HG02763 (cell line): ENCODE measurements at regions not wholly inside any gene's neighbourhood (a gene's known extent, or its start where the extent isn't known, plus 50 kb on each side); places are given as distances from the start of the nearest gene placed in this dataset.
"Not testable (repeated sequence)": the region's sequence is repeated elsewhere in the genome, so short reads cannot be mapped to it uniquely, and the experiment has no call there.

ENCODE experiments used
- ATAC-seq: cut with Tn5 transposase; IDR thresholded peaks from one replicate; pipeline ENCODE4 v1.9.1; 2021; ENCODE audit warnings: mild to moderate bottlenecking, moderate library complexity; ENCODE audit not compliant: unreplicated experiment

DNA sequence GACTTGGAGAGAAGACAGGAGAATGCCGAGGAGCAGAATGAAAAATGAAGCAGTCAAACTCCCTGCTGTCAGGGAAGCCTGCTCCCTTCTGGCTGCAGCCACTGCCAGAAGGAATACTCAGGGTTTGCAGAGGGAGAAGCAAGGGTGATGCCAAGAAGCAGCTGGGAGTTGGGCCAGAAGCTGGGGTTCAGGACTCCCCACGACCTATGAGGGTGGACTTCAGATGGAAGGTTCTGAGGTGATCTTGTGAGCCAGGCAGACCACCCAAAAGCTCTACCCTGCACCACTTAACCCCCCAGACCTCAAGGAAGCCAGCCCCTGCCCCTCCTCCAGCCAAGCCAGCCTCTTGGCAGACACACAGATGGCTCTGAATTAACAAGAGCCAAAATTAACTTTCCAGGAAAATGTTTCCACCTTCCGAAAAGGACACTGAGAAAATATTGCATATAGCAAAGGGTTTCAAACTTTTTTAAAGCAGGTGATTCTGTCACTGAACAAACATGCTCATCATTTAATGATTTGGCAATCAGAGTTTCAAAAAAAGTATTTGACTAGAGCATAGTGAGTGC lies 126.0 kb upstream of the ERCC4 start:
- ATAC-seq = no peak

DNA sequence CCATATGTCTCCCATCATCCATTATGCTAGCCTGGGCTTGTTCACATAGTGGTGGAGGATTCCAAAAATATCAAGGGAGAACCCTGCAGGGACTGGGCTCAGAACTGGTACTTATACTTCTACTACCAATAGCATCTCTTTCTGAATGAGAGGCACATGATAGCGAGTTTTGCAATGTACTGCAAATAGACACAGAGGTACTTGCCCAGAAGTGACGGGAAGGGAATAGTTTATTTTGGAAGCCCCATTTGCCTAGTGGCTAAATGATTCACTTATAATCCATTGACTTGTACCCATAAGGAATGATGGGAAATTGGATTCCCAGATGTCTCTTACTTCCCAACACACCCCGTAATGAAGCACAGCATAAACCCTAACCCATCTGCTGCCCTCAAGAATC lies 124.8 kb upstream of the ERCC4 start:
- ATAC-seq = no peak

DNA sequence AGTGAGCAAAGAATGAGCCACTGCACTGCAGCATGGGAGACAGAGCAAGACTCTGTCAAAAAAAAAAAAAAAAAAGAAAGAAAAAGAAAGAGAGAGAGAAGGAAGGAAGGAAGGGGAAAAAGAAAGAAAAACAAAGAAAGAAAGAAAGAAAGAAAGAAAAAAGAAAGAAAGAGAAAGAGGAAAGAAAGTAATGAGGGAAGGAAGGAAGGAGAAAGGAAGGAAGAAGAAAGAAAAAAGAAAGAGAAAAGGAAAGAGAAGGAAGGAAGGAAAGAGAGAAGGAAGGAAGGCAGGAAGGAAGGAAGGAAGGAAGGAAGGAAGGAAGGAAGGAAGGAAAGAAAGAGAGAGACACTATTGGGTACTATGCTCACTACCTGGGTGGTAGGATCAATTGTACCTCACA lies 122.2 kb upstream of the ERCC4 start:
- no peak for ATAC-seq

DNA sequence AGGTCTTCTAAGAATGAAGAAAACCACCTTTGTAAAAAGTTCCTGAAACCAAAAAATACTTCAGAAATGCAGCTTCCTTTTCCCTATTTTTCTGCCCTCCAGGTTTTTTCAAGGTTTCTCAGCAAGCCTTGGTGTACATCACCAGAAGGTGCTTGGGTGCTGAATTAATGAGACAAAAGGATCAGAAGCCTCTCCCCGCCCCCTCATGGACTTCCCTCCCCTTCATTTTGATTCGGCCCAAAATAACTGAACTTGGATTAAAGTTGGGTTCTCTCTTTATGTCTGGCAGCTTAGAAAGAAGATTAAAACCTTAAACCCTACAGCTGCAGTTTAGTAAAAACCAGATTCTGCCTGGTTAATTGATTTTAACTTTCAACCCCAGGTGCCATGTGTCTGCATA lies 121.7 kb upstream of the ERCC4 start:
- no peak for ATAC-seq

DNA sequence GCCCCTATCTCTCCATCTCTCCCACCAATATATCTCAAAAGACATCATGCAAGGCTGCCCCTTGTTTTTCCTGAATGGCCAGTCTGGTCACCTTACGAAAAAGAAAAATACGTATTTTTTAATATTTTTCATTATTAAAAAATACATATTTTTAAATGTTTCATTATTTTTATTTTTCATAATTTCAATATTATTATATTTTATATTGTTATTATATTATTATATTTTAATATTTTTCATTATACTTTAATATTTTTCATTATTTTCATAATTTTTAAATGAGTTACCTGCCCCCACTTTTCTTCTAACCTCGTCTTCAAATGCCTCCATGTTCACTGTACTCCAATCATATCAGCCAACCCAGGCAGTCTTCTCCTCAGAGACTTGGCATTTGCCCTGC lies 116.0 kb upstream of the ERCC4 start:
- ATAC-seq = no peak

DNA sequence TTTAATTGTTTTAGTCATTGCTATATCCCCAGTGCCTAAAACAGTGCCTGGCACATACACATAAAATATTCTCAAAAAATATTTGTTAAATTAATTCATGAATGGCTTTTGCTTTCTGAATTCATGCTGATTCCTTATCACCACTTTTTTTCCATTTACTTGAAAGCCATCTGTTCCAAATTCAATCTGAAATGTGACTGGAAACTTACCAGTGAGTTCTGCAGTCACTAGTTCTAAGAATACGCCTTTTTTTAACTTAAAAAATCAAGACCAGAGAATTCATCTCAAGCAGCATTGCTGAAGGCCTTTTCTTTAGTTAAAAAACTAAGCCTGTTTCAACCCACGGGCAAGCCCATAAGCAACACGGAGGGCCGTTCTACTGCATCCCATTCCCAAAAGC lies 114.0 kb upstream of the ERCC4 start:
- no peak for ATAC-seq

DNA sequence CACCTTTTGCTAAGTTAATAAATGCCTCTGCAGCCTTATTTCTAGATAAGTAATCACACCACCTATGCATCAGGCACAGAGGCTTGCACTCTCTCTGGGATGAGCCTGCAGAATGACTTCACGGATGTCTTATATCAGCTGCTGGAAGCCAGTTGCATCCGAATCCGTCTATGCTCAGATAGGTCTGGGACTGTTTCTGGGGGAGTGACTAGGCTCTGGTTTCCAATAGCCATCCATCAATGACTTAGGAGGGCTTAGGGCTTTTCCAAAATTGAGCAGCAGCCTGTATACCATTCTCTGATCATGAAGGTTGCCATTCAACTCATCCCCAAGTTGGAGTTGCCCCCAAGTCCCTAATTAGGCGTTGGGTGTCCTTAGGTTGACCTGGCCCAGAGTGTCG lies 113.3 kb upstream of the ERCC4 start:
- no peak for ATAC-seq

DNA sequence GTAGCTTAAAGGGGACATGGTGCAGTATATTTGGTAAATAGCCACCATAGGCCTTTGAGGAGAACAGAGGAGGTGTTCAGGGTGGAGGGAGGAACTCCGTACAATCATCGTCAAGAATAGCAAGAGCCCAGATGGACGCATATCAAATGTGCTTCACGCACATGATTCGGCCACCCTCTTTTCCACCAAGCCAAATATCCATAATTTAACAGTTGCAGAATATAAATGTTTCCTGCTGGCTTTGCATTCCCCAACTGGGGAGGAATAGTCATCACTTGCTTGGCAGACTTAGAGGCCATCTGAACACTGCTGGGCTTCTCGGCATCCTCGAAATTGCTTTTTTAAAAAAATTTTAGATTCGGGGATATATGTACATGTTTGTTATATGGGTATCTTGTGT lies 111.9 kb upstream of the ERCC4 start:
- no peak for ATAC-seq

DNA sequence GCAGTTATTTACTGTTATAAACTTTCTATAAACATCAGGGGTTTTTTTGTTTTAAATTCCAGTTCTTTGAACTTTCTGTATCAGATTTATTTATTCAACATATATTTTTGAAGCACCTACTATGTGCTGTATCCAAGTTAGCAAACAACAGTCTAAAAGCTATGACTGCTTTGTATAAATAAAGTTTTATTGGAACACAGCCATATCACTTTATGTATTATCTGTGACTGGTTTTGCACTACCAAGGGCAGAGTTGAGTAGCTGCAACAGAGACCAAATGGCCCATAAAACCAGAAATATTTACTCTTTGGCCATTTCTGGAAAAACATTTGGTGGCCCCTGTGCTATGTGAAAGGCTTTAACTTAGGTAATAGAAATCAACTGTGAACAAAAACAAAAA lies 110.2 kb upstream of the ERCC4 start:
- ATAC-seq = no peak

DNA sequence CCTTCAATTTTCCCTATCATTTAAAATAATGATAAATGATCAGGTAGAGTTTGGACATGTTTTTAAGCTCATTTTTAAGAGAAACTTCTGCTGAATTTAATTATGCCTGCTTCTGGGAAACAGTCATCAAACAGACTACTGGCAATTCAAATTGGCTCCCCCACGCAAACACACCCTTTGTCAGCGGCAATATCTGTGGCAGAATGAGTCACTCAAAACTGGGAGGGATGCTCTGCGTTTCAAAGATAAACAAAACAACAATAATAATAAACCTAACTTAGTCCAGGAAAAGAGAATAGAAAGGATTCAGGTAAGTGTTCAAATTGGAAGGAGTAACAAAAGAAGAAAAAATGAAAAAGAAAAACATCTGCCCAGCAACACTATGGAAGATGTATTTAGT lies 108.1 kb upstream of the ERCC4 start:
- ATAC-seq = no peak

DNA sequence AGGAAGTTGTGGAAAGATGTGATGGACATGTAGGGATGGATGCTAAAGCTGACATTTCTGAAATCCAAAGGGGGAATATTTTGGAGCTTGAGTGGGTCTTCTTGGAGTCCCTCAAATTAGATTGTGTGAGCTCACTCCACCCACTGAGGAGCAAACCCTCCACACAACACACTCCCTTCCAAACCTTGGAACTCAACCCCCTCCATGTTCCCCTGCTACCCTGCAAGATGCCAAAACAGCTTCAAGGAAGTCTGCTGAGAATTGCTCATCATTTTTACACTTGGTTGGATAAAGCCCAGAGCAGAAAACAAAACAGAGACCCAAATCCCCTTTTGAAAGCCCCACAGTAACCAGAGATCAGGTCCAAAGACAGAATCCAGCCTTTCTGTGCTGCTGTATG lies 103.3 kb upstream of the ERCC4 start:
- no peak for ATAC-seq

DNA sequence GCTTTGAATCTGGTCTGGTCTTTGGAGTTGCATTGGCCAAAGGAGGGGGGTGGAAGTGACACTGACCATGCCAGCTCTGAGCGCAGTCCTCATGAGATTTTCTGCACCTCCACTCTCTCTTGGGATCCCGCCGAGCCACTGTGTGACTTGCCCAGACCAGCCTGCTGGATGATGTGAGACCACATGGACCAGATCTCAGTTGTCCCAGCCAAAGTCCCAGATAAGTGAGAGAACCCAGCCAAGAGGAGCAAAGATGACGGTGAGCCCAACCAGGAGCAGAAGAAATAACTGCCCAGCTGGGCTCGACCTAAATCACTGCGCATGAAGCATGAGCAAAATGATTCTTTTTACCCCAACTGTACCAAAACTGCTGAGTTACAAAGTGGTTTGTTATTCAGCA lies 96.5 kb upstream of the ERCC4 start:
- no peak for ATAC-seq

DNA sequence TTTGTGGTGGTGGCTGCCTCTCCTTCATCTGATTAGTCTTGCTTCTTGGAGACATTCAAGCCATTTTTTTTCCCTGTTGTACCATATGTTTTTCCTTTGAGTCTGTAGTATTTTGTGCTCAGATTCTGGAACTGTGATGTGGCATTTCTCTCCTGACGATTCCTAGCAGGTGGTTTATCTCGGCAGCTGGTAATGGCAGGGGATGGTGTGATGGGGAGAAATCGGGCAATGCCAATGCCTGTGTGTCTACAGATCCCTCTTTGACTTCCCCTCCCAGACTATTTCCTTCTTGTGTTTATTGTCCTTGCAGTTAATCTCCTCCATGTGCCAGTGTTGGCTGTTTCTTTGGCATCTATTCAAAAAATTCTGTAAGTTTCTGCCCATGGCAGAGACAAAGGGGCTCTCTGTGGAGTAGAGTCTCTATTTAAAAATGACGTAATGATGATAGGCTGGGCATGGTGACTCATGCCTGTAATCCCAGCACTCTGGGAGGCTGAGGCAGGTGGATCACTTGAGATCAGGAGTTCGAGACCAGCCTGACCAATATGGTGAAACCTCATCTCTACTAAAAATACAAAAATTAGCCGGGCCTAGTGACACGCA lies 90.2 kb upstream of the ERCC4 start:
- ATAC-seq = no peak

DNA sequence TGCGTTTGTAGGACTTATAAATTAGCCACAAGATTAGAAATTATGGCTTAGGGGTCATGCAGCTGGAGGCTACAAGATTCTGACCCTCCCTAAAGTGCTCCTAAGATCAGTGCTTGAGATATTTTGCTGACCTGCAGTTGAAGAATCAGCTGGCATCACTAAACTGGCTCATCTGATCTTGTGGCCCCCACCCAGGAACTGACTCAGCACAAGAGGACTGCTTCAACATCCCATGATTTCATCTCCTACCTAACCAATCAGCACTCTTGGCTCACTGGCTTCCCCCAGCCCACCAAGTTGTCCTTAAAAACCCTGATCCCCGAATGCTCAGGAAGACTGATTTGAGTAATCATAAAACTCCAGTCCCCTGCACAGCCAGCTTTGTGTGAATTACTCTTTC lies 86.4 kb upstream of the ERCC4 start:
- no peak for ATAC-seq

DNA sequence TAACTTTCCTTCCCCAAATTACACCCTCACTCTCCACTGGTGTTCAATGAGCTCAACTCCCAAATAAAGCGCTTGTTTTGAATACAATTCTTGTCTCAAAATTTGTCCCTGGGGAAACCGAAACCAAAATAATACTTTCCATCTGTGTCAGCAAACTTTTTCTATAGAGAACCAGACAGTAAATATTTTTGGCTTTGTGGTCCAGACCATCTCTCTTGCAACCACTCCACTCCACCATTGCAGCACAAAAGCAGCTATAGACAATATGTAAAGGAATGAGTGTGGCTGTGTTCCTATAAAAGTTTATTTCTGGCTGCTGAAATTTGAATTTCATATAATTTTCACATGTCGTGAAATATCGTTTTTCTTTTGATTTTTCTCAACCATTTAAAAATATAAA lies 84.6 kb upstream of the ERCC4 start:
- ATAC-seq = no peak

DNA sequence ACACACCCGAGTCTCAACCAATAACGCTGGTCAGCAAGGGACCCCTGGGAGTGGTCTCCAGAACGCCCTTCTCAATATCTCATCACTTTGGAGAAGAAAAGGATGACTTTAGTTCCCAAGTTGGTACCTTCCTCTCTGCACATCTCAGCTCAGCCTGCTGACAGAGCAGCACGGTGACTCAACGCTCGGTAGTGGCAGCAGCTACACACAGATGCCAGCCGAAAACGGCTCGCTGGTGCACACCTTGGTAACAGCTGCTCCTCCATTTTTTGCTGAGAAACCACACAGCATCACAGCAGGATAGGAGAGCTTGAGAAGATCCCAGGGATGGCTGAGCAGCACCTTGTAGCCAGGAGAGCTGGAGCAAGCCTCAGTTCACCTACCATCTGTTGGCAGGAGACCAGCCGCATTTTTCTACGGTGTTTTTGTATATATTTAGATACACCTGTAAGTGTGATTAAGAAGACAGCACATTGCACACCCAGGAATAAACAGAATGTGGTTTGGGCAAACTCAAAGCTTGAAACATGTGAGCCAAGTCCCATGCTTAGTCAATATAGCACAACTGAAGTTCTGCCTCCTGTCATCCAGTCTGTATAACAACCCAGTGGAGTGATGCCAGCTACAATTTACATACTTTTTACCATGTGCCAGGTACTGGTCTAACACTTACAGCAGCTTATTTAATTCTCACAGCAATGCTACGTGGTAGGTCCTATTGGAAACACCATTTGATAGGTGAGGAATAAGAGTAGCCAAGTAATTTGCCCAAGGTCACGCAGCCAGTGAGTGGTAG lies 83.8 kb upstream of the ERCC4 start:
- no peak for ATAC-seq

DNA sequence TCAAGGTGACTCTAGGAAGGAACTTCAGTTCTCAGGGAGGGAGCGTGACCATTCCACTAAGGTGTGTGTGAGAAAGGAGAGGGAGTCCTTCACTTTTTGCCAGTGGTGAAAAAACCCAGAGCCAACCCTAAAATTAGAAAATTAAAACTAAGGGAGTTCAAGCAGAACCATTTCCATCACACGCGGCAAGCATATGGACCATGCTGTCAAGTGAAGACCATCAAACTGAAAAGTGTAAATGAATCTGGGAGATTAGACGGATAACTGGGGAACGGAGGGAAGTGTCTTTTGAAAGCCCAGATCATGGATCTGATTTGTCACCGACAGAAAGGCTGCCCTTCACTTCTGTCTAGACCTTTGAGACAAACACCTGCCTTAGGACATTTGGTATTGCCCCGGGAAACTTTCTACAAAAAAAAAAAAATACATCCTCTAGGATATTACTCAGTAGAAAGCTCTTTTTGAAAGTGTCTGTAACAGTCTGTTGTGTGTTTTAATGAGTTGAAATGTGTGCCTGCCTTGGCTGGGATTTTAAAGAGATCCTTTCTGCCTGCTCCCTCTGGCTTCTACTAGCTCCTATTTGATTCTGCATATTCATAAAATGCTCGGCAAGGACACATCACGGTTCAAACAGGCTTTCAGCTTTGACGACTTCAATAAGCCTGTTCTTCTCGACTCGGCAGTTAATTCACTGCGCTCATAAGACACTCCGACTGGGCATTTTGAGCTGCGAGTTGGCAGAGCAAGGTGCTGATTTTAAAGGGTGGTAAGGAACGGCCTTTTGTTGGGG lies 81.4 kb upstream of the ERCC4 start:
- ATAC-seq = no peak

DNA sequence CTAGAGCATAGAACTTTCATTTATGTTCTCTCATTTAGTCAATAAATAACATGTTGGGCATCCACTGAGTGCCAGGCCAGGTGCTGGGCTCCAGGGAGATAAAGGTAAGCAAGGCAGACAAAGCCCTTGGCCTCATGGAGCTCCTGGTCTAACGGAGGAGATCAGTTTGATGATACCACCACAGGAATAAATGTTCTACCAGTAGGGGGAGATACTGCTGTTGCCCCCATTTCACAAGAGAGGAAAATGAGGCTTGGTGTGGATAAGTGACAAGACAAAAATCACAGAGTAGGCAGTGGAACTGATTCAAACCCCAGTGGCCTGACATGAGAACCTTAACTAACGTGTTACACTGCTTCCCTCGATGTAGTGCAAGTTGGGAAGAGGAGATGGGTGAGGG lies 80.4 kb upstream of the ERCC4 start:
- ATAC-seq = no peak

DNA sequence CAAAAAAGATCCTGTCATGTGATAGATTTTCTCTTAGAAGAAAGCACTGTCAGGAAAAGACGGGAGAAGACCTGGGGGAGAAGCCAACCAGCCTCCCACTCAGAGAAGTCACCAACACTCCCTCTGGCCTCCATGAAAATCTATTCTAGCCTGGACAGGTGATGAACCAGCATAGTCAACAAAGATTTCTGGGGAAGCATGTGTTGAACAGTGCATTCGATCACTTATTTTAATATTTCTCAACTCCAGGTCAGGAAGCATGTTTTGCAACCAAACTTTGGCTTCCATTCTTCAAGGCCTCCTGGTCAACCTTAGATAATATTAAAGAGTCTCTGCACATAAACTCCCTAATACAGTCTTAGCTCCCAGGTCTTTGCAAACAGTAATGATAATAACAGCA lies 74.7 kb upstream of the ERCC4 start:
- no peak for ATAC-seq

DNA sequence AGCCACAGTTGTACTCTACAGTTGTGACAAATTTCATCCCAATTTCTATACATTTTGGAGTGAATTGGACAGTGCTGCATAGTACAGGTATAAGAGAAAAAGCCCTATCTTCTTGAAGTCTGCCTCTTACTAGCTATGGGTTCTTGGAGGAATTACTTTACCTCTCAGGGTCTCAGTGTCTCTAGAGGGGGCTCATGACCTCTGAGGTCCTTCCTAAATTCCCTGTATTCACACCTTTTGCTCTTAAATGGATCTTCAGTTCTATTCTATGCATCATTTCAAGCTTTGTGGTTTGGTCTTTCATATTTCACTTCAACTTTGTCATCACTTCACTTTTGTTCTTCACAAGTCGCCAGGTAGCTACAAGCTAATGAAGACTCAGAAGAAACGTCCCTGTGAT lies 71.2 kb upstream of the ERCC4 start:
- ATAC-seq = no peak

DNA sequence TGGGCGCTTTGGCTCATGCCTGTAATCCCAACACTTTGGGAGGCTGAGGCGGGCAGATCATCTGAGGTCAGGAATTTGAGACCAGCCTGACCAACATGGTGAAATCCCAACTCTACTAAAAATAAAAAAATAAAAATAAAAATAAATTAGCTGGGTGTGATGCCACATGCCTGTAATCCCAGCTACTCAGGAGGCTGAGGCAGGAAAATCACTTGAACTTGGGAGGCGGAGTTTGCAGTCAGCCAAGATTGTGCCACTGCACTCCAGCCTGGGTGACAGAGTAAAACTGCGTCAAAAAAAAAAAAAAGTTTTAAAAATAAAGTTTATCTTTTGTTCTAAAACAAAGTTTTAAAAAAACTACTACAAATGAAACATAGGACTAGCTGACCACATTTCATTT lies 69.8 kb upstream of the ERCC4 start:
- not testable (repeated sequence) for ATAC-seq

DNA sequence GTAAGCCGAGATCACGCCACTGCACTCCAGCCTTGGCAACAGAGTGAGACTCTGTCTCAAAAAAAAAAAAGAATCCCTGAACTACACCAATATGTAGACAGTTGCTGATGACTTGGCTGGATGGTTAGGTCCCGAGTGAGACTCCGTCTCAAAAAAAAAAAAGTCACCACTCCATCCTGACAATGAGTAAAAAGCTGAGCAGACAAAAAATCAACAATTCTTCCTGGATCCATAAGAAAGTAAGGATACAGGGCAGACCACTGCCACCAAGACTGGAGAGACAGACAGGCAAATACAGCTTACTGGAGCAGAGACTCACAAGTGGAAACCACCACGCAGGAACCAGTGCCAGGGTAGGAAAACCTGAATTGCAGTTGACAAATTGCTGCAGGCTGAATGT lies 67.1 kb upstream of the ERCC4 start:
- no peak for ATAC-seq
